Liver (tissue), 3 donors: ENCODE measurements at regions not wholly inside any gene's neighbourhood (a gene's known extent, or its start where the extent isn't known, plus 50 kb on each side); places are given as distances from the start of the nearest gene placed in this dataset.

Experiments
- TAF1 ChIP-seq: conservative IDR thresholded peaks from 2 replicates; pipeline ENCODE4 v1.6.1; 2016; ENCODE audit warnings: antibody characterized with exemption, mild to moderate bottlenecking
- TF ChIP-seq, protein P1 (sequence below): fragments of 150-350 bp; IDR thresholded peaks from 2 replicates; pipeline ENCODE4 v1.5.1; 2017; ENCODE audit warnings: improper control_type of control experiment, low read depth, low read length; ENCODE audit not compliant: missing input control
- TF ChIP-seq, protein P2 (sequence below): IDR thresholded peaks from 2 replicates; pipeline ENCODE4 v1.6.1; 2016; ENCODE audit warnings: antibody characterized with exemption, mild to moderate bottlenecking
- TF ChIP-seq, protein P3 (sequence below): IDR thresholded peaks from 2 replicates; pipeline ENCODE4 v1.6.1; 2016; ENCODE audit warnings: antibody characterized with exemption
- TF ChIP-seq, protein P4 (sequence below): IDR thresholded peaks from 2 replicates; pipeline ENCODE4 v1.6.1; 2016; ENCODE audit warnings: antibody characterized with exemption
- donor health status: healthy.
- donor health status: healthy.

DNA sequence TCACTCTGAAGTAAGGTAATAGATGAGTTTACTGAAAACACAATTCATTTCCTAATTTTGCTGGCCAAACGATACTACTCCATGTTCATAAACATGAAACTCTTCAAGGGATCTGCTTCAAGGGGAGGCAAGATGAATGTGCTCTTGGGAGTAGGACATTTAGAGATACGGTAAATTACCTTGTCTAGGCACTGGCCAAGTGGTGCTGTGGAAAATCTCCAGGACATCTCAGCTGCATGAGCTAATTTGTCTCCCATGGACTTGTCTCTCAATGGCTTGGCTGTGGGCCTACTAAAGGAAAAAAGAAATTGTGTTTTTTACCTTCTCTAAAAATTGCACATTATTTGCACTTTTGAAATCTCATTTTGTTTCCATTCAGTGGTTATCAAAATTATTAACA is 780.6 kb downstream of the LTN1 start:
- TF ChIP-seq, protein P1, sequence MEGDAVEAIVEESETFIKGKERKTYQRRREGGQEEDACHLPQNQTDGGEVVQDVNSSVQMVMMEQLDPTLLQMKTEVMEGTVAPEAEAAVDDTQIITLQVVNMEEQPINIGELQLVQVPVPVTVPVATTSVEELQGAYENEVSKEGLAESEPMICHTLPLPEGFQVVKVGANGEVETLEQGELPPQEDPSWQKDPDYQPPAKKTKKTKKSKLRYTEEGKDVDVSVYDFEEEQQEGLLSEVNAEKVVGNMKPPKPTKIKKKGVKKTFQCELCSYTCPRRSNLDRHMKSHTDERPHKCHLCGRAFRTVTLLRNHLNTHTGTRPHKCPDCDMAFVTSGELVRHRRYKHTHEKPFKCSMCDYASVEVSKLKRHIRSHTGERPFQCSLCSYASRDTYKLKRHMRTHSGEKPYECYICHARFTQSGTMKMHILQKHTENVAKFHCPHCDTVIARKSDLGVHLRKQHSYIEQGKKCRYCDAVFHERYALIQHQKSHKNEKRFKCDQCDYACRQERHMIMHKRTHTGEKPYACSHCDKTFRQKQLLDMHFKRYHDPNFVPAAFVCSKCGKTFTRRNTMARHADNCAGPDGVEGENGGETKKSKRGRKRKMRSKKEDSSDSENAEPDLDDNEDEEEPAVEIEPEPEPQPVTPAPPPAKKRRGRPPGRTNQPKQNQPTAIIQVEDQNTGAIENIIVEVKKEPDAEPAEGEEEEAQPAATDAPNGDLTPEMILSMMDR: no peak
- TF ChIP-seq, protein P2, sequence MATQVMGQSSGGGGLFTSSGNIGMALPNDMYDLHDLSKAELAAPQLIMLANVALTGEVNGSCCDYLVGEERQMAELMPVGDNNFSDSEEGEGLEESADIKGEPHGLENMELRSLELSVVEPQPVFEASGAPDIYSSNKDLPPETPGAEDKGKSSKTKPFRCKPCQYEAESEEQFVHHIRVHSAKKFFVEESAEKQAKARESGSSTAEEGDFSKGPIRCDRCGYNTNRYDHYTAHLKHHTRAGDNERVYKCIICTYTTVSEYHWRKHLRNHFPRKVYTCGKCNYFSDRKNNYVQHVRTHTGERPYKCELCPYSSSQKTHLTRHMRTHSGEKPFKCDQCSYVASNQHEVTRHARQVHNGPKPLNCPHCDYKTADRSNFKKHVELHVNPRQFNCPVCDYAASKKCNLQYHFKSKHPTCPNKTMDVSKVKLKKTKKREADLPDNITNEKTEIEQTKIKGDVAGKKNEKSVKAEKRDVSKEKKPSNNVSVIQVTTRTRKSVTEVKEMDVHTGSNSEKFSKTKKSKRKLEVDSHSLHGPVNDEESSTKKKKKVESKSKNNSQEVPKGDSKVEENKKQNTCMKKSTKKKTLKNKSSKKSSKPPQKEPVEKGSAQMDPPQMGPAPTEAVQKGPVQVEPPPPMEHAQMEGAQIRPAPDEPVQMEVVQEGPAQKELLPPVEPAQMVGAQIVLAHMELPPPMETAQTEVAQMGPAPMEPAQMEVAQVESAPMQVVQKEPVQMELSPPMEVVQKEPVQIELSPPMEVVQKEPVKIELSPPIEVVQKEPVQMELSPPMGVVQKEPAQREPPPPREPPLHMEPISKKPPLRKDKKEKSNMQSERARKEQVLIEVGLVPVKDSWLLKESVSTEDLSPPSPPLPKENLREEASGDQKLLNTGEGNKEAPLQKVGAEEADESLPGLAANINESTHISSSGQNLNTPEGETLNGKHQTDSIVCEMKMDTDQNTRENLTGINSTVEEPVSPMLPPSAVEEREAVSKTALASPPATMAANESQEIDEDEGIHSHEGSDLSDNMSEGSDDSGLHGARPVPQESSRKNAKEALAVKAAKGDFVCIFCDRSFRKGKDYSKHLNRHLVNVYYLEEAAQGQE: no peak
- no peak for TF ChIP-seq TAF1
- TF ChIP-seq, protein P3, sequence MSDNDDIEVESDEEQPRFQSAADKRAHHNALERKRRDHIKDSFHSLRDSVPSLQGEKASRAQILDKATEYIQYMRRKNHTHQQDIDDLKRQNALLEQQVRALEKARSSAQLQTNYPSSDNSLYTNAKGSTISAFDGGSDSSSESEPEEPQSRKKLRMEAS: no peak
- TF ChIP-seq, protein P4, sequence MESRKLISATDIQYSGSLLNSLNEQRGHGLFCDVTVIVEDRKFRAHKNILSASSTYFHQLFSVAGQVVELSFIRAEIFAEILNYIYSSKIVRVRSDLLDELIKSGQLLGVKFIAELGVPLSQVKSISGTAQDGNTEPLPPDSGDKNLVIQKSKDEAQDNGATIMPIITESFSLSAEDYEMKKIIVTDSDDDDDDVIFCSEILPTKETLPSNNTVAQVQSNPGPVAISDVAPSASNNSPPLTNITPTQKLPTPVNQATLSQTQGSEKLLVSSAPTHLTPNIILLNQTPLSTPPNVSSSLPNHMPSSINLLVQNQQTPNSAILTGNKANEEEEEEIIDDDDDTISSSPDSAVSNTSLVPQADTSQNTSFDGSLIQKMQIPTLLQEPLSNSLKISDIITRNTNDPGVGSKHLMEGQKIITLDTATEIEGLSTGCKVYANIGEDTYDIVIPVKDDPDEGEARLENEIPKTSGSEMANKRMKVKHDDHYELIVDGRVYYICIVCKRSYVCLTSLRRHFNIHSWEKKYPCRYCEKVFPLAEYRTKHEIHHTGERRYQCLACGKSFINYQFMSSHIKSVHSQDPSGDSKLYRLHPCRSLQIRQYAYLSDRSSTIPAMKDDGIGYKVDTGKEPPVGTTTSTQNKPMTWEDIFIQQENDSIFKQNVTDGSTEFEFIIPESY: no peak
